GM19395 (cell line): ENCODE measurements at regions not wholly inside any gene's neighbourhood (a gene's known extent, or its start where the extent isn't known, plus 50 kb on each side); places are given as distances from the start of the nearest gene placed in this dataset.

Experiments
- ATAC-seq: cut with Tn5 transposase; IDR thresholded peaks from one replicate; pipeline ENCODE4 v1.9.1; 2021; ENCODE audit warnings: mild to moderate bottlenecking, moderate library complexity; ENCODE audit not compliant: unreplicated experiment

DNA sequence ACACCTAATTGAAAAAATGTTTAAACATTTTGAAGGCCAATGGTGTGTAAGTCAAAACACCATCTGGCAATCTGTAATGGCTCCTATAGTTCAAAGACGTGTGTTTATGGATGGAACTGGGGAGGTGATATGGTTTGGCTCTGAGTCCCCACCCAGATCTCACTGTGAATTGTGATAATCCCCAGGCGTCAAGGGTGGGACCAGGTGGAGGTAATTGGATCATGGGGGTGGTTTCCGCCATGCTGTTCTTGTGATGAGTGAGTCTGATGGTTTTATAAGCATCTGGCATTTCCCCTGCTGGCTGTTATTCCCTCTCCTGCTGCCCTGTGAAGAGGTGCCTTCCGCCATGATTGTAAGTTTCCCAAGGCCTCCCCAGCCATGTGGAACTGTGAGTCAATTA is 52.2 kb downstream of the ADRA2C start:
- no peak for ATAC-seq

DNA sequence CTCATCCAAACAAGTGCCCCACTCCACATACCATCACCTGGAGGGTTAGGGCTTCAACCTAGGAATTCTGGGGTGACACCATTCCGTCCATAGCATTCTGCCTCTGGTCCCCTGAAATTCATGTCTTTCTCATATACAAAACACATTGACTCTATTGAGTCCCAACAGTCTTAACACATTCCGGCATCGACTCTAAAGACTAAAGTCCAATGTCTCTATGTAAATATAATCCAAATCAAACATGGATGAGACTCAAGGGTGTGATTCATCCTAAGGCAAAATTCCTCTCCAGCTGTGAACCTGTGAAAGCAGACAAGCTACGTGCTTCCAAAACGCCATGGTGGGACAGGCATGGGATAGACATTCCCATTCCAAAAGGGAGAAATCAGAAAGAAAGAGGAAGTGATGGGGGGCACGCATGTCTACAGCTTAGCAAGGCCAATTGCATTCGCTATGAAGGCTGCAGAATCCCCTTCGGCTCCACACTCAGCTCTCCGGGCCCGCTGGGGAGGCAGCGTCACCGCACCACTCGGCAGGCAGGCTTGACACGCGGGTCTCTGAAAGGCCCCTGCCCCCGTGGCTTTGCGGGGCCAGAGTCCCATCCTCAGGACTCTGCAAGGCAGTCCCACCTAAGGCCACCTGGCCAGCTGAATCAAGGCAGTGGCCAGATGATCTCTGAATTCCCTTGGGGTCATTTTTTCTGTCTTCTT is 53.2 kb downstream of the ADRA2C start:
- no peak for ATAC-seq

DNA sequence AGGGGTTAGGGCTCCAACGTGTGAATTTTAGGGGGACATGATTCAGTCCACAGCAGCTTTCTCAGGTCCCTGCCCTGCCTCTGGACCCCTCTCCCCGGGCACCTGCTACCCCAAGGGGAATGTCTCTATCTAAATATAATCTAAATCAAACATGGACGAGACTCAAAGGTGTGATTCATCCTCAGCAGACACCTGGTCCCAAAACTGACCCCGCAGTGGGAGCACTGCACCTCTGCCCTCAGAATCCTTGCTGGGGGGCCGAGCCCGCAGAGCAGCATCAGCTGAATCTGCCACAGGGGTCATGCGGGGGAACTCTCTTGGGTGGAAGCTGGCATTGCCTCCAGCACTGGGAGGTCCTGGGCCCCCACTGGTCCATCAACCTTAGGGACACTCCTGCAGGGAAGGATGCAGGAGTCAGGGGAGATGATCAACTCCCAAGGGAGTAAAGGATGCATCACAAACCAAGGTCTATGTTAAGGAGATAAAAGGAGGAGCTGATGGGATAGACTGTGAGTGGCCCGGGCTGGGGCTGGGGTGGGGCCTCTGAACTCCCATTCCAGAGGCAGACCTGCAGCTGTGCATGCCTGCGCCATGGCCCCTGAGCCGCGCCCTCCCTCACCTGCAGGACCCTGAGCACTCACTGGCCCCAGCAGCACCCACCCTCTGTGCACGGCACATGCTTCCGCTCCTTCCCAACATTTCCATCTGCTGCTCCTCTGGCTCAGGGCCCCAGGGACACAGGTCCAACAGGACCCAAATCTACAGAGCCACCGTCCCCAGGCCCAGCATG is 54.0 kb downstream of the ADRA2C start:
- ATAC-seq = no peak

DNA sequence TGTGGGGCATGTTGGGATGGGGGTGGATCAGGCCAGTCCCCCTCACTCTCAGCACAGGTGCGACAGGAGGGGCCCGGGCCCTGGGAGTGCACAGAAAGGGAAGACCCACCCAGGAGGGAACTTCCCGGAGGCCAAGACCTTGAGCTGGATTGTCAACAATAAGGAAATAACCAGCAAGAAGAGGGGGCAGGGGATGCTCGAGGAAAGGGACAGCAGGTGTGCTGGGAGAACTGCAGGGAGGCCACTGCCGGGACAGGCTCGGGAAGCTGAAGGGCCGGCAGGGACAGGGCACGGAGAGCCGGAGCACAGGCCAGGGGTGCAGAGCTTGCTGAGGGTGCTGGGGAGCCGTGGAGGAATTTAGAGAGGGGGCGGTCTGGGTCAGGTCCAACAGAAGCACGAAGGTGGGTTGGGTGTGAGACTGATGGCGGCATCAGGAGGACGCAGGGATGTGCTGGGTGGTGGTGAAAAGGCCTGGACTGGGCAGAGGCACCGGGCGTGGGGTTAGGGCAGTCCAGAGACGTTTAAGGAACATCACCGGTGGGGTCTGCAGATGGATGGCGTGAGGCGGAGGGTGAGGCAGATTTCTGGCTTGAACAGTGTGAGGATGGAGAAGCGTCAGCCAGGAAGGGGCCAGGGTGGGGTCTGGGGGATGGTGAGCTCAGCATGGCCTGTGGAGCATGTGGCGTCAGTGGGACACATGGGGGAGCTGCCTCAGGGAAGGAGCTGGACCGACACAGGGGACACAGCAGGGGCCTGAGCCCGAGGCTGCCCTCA is 54.8 kb downstream of the ADRA2C start:
- ATAC-seq = no peak

DNA sequence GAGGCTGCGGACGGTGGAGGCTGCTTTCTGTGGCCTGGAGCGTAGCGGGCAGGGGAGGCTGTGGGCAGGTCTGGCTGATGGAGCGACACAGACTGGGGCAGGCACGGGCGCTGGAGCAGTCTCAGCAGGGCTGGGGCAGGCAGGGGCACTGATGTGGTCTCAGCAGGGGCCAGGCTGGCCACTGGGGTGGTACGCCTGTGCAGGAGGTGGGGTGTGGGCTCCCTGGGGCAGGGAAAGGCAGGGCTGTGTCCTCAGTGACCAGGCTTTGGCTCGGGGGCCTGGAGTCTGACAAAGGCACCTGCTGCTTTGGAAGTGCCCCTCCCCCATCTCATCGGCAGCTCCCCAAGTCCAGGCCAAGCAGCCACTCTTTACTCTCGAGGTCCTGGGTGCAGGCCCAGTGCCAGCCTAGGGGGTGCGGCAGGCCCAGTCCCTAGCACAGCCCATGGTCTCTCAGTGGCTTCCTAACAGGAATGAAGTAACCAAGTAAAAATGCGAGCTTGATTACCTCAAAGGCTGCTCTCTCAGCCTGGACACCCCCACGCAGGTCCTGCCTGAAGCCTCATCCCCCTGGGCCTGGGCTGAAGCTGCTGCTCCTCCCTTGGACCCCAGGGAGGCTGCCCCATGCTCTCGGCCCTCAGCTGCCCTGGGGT is 55.5 kb downstream of the ADRA2C start:
- ATAC-seq = no peak

DNA sequence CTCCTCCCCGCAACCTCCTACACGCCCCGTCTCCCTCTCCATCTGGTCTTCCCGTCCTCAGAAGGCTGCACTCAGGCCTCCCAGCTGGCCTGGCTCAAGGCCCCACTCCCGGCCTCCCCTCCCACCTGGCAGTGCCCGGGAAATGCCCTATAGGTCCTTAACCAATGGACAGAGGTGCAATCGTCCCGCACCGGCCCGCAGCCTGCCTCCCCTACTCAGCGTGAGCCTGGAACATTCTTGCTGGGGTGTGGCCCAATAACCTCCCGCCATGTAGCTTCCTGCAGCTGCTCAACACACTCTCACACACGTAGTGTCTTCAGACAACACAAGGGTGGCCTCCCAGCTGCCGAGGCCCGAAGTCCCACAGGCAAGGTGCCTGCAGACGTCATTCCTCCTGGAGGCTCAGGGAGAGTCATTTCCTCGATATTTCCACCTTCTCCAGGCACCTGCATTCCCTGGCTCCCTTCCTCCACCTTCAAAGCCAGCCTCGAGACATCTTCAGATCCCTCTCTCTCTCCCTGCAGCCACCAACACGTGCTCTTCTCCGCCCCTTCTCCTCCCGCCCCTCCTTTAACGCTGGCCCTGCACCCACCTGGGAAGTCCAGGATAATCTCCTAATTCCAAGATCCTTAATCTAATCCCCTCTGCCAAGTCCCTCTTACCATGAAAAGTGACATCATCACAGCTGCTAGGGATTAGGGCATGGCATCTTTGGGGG is 56.2 kb downstream of the ADRA2C start:
- no peak for ATAC-seq

DNA sequence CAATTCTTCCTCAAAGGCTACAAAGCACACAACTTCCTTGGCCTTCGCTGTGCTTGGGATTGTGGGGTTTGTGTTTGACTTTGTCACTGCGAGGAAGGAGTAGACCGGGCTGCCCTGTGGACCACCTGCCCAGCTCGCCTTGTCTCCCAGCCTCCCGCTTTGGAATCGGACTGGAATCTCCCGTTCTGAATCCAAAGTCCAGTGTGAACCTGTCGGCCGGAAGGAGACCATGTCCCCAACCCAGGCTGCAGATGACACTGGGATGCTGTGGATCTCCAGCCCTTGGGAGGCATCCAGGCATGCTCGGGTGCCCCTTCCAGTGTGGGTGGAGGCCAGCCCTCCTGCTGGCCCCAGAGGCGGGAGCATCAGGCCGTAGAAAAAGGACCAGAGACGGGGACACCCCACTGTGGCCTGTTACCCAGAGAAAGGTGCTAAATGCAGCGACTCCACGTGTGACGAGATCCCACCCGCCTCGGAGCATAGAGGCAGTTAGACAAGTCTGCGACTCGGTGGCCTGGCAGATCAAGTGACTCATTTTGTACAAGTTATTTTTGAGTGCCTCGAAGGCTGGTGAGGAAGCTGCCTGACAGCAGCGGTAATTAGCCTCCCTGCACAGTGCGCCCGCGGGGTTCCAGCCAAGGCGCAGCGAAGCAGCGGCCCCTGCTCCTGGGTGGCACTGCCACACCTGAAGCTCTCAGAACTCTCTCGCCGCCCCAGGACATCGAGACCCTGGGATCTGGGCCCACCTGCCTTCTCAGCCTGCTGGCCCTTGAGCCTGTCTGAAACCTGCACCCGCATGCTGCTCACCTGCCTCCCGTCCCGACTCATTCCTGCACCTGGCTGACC is 57.5 kb downstream of the ADRA2C start:
- no peak for ATAC-seq

DNA sequence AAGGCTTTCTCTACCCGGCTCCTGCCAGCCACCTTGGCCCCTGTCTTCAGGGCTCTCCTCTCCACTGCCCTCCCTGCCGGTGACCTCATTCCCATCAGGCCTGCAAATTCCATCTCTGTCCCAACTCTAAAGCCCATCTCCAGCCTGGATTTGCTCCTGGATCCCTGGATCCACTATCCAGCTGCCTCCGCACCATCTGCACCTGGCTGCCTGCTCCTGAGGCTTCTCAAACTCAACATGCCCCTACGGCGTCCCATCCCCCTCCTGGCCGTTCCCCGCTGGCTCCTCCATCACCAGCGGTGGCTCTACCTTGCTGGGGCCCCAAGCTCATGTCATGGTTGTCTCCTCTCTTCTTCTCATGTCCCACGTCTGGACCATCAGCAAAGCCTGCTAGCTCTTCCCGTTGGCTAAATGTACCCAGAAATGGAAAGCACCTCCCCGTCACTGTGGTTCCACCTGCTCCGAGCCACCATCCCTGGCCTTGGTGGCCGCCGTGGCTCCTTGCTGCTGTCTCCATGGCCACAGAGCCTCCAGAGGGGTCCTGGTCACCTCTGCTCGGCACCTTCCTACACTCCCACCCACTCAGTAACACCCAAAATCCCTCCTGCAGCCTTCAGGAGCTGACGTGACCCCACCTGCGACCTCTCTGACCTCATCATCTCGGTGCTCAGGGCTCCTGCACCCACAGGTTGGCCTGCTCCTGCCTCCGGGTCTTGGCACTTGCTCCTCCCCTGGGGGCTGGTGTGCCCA is 58.5 kb downstream of the ADRA2C start:
- ATAC-seq = no peak

DNA sequence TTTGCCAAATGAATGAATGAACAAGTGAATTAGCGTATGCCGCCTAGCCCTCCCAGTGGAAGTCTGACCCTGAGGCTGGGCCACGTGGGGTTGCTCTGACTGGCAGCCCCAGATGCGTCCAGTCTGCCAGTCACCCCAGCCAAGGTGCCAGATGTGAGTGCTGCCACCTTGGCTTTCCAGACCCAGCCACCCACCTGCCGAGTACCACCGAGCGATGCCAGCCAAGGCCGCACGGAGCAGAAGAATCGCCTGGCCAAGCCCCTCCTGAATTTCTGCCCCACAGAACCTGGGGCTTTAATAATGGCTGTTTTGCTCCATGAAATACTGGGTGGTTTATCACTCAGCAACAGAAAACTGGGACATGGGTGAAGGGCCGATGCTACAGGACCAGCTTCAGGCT is 59.3 kb downstream of the ADRA2C start:
- ATAC-seq = no peak

DNA sequence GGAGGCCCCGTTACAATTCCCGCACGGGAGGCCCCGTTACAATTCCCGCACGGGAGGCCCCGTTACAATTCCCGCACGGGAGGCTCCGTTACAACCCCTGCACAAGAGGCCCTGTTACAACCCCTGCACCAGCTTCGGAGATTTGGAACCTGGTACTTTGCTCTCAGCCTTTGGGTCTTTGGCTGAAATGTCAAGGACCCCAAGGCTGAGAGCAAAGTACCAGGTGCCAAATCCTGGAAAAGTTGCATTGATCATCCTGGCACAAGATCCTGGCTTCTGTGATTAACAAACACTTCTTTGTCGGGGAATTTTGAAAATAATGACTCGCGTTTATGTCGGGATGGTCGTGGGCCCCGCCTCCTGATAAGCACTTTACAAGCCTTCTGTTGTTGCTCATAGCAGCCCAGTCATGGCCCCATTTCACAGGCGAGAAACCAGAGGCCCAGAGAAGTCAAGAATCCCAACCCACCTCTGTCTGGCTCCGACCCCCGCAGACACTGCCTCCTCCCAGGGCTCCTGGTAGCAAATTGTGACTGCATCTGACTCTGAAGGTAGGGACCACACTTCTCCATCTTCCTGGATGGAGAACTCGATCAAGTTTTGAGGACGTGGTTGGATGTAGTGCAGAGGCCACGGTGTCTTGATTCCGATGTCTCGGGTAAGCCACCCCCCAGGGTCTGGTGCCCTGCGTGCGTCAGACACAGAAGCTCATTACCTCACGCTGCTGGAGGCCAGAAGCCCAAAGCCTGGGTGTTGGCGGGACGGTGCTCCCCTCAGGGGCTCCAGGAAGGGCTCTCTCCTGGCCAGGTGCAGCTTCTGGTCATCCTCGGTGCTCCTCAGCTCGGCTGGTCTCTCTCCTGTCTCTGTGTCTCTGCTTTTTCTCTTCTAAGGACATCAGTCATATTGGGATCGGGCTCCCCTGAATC is 60.3 kb downstream of the ADRA2C start:
- ATAC-seq = no peak

DNA sequence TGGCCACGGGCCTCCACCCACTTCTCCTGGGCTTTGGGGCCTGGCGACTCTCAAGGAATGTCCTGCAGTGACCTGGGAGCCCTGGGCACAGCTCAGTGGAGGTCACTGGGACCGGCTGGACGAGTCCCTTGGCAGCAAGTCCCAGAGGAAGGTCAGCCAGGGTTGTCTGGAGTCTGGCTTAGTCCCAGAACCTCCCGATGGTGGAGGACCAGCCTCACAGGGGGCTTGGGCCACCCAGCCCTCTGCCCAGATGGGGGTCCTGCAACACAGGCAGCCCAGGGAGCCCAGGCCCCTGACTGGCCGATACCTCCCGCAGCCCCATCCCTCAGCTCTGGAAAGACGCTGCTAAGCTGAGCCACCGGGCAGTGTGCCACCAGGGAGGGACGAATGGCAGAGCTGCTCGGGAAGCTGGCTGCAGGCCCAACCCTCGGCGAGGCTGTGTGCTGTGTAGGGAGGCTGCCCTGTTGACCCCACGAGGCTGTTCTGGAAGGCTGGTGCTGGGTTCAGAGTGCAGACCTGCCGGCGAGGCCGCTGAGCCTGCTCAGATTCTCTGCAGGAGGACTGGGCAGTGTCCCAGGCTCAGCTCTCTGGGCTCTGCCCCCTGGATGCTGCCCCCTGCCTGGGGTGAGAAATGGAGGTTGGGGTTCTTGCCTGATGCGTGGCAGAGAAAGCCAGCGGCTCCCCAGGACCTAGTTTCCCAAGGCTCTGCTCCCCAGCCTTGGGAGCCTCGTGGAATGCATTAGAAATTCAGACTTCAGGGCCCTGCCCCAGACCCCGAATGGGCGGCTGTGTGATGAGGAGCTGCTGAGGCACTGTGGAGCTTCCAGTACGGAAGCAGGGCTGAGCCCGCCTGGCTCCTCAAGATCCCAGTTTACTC is 61.7 kb downstream of the ADRA2C start:
- no peak for ATAC-seq

DNA sequence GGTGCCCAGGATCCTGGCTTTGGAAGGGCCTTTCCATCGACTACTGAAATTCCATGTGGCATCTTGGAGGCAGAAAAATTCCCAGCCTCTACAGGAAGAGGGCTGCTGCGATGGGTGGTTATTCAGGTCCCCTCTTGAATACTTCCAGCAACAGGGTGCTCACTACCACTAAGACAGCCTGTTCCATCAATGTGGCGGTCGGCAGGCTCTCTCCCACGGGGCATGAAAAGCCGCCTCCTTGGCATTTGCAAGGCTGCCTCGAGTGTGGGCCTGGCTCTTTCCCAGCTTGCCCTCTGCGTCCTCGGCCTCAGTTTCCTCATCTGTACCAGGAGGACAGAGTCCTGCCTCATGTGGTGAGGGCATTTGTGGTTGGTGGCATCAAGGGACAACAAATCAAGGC is 62.4 kb downstream of the ADRA2C start:
- ATAC-seq = no peak

DNA sequence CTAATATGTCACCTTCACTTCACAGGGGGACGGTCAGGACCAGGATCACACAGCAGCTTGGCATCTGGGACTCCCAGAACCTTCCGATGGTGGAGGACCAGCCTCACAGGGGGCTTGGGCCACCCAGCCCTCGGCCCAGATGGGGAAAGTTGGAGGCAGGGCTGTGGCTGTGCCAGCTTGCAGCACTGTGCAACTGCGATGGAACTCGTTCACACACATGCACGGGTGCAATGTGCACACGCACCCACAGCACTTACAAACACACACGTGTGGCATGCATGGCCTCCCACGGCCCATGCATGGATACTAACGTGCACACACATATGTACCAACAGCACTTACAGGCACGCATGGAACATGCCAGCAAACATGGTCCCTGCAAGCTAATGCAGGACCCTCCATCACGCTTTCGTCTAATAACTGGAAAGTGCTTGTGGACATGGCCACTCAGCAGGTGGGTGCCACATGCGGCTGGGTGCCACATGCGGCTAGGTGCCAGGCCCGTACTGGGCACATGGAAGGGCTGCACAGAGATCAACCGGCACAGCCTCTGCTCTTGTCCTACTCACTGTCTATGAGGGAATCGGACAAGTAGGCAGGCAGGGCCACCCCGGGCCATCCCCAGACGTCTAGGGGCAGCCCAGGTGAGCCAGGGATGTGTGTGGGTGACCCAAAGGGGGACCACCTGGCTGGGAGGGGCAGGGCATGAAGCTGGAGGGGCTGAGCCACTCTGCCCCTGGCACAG is 63.2 kb downstream of the ADRA2C start:
- no peak for ATAC-seq

DNA sequence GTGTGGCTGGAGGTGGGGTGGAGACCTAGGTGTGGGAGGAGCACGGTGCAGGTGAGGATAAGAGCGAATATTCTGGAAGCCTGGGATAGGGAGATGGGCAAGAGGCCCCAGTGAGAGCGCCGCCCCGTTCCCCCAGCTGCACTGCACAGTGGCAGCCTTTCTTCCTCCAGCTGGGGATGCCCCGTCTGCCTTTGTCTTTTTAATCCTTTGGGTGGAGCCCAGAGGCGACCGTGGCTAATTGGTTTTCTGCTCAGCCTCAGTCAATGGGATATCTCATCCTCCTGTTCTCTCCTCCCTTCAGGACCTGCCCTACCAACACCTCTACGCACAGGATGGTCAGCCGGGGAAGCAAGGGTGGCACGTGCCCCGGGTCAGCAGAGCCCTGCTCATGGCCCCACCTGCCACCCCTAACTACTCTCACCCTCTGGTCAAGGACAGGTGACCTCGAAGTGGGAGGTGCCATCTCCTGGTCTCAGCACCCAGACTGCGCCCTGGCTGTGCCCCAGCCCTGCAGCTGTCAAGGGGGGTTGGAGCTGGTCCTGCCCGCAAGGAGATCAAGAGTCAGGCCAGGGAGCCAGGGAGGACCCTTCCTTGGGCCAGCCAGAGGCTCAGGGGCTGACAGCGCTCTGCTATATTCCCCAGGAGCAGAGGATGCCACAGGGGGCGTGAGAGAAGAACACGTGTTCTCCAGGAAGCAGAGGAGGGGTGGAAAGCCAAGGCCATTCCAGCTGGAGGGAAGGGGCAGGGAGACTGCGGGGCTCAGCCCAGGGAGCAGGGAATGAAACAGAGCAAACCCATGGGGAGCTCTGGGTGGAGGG is 64.0 kb downstream of the ADRA2C start:
- no peak for ATAC-seq

DNA sequence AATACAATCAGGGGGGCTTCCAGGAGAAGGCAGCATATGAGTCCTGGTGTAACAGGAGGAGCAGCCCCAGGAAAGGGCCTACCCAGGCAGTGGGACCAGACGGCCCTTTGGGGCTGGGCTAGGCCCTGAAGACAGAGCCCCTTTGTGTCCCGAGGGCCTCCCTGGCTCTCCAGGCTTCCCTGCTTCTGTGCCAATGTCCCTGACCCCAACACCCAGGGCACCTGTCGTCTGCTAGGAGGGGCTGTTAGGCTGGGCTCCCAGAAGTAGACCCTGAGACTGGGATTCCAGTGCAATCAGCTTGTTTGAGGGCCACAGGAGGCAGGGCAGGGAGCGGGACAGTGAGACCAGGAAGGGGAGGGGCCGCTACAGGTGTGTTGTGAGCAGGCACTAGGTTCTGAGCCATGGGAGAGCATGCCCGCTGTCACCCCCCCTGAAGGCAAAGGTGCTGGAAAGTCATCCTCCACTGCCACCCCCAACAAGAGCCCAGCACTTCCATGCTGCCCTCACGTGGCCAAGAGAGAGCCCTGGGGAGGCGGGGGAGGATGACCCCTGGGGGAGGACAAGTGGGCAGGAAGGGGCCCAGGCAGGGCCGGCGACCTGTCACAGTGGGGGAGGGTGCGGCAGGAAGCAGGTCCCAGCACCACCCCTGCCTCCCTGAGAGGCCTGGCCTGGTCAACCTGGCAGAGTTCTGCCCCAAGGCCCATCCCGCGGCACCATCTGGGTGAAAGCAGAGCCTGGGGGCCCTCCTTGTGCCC is 64.8 kb downstream of the ADRA2C start:
- no peak for ATAC-seq
